ENCODE measurements at regions not wholly inside any gene's neighbourhood (a gene's known extent, or its start where the extent isn't known, plus 50 kb on each side); places are given as distances from the start of the nearest gene placed in this dataset.

DNA sequence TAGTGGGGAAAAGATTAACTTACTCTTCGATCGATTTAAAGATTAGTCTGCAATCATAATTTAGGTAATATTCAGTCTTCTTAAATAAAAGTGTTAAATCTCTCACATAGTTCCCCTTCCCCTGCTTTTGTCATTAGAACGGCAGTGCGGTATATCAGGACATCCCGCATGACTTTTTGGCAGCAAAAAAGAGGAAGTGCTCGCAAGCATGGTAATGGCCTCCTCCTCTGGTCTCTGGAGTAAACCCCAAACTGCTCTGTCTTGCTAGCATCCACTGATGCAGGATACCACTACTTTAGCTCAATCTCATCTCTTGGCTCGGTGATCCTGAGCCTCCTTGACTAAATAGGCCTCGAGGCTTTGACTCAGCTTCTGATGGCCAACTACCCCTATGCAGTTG is 78.7 kb upstream of the VAV3 start:
- no peaks in the 10 kb centered on the region for H3K4me1 ChIP-seq (ENCODE audit: control insufficient read depth, insufficient read depth, low read length)
- ChIA-PET POLR2A (ENCODE audit: unreplicated experiment) (no interaction called here), CTCF (no interaction called here)
- H2BK20ac ChIP-seq (ENCODE audit: low read depth, low read length): no peak overlapping the region
- H3K4me3 ChIP-seq (ENCODE audit: insufficient read depth, low read depth, low read length): no peak overlapping the region
- ATAC-seq (ENCODE audit: low read depth) (no peak), DNase-seq (no peak)
- no peak overlapping the region for H4K8ac ChIP-seq (ENCODE audit: low read depth in 2 of 2, low read length in 2 of 2)
- H2BK15ac ChIP-seq (ENCODE audit: low read depth, low read length): no peak overlapping the region
- no peaks in the 10 kb centered on the region for H3K9me3 ChIP-seq (ENCODE audit: control insufficient read depth, insufficient read depth, low read length)
- no peak overlapping the region for H2BK5ac ChIP-seq (ENCODE audit: low read depth, low read length, poor library complexity, severe bottlenecking)
- dilution Hi-C loops (cut with HindIII; ENCODE audit: low sequenced_read_pairs, unreplicated experiment) (no loop called here), in situ Hi-C loops (cut with MboI; ENCODE audit: low sequenced_read_pairs) (no loop called here), intact Hi-C loops (cut with micrococcal nuclease) (no loop called here)
- WGBS, 2 experiments (ENCODE audit: extremely low coverage in 2 of 2, insufficient read length in 1 of 2): no CpG with 5 or more reads among the region's 8 CpGs
- no peak overlapping the region for H3K27ac ChIP-seq (ENCODE audit: insufficient read depth, low read length)
- no peak overlapping the region for H3K56ac ChIP-seq (ENCODE audit: extremely low read depth, insufficient read depth, low read length)
- H2AFZ ChIP-seq (replicated peaks; ENCODE audit: low read length, poor library complexity): no peak overlapping the region
- TF ChIP-seq, protein P1, sequence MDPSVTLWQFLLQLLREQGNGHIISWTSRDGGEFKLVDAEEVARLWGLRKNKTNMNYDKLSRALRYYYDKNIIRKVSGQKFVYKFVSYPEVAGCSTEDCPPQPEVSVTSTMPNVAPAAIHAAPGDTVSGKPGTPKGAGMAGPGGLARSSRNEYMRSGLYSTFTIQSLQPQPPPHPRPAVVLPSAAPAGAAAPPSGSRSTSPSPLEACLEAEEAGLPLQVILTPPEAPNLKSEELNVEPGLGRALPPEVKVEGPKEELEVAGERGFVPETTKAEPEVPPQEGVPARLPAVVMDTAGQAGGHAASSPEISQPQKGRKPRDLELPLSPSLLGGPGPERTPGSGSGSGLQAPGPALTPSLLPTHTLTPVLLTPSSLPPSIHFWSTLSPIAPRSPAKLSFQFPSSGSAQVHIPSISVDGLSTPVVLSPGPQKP (IDR thresholded peaks at IDR 0.05; ENCODE audit: borderline replicate concordance, low read depth, low read length): no peak
- no peak for TF ChIP-seq MXI1 (IDR thresholded peaks at IDR 0.05; ENCODE audit: borderline replicate concordance, low read depth, low read length)
- no peak for TF ChIP-seq SMC3 (IDR thresholded peaks at IDR 0.05; ENCODE audit: low read depth, low read length)
- no peak for TF ChIP-seq USF2 (IDR thresholded peaks at IDR 0.05; ENCODE audit: low read depth, low read length)
- no peak for TF ChIP-seq RCOR1 (IDR thresholded peaks at IDR 0.05; ENCODE audit: insufficient replicate concordance, low read length)
- no peak for TF ChIP-seq CHD1 (IDR thresholded peaks at IDR 0.05; ENCODE audit: low read depth, low read length)
- no peak for TF ChIP-seq NFE2L2 (IDR thresholded peaks at IDR 0.05; ENCODE audit: low read depth, low read length)
- TF ChIP-seq FOS (IDR thresholded peaks at IDR 0.05; ENCODE audit: low read depth, low read length): no peak
- no peak for TF ChIP-seq MAZ (IDR thresholded peaks at IDR 0.05; ENCODE audit: borderline replicate concordance, low read depth, low read length)
- no peak for TF ChIP-seq RFX5 (IDR thresholded peaks at IDR 0.05; ENCODE audit: low read depth, low read length)
- TF ChIP-seq CEBPB (IDR thresholded peaks at IDR 0.05; ENCODE audit: low read depth, low read length): no peak
- TF ChIP-seq RAD21 (IDR thresholded peaks at IDR 0.05; ENCODE audit: low read length): no peak
- TF ChIP-seq MAFK (IDR thresholded peaks at IDR 0.05; ENCODE audit: low read depth, low read length): no peak
- H3K4me2 ChIP-seq (ENCODE audit: low read depth, low read length): no peak overlapping the region
- H3K23ac ChIP-seq (ENCODE audit: low read depth, low read length): no peak overlapping the region
- H4K20me1 ChIP-seq (ENCODE audit: insufficient read depth, low read length): no peaks in the 10 kb centered on the region
- H3K14ac ChIP-seq (replicated peaks; ENCODE audit: low read depth, low read length): no peak overlapping the region
- H3K18ac ChIP-seq (ENCODE audit: low read depth, low read length): no peak overlapping the region
- no TSS peak for BruUV-seq (replicated peaks)
- H2AK5ac ChIP-seq (ENCODE audit: low read depth, low read length): no peak overlapping the region
- no peak overlapping the region for H4K91ac ChIP-seq (ENCODE audit: insufficient read depth, low read depth, low read length)
- H3K4ac ChIP-seq (ENCODE audit: low read depth, low read length): no peak overlapping the region
- H3K79me1 ChIP-seq (ENCODE audit: low read depth in 1 of 2, low read length in 2 of 2): no peaks in the 10 kb centered on the region
- H3K36me3 ChIP-seq (ENCODE audit: control insufficient read depth, insufficient read depth, low read length): no peaks in the 10 kb centered on the region
- H3K9ac ChIP-seq (ENCODE audit: low read depth, low read length): no peak overlapping the region
- no peak overlapping the region for H2AK9ac ChIP-seq (replicated peaks; ENCODE audit: low read depth, low read length, poor library complexity)
- H4K5ac ChIP-seq (ENCODE audit: low read depth, low read length): no peak overlapping the region
- no peak overlapping the region for H2BK120ac ChIP-seq (ENCODE audit: low read depth, low read length)
- no peaks in the 10 kb centered on the region for H3K27me3 ChIP-seq (ENCODE audit: control insufficient read depth, insufficient read depth, low read length)
- H3K9me1 ChIP-seq (ENCODE audit: insufficient read depth, low read length): no peaks in the 10 kb centered on the region
